DND-41 (cell line): ENCODE measurements at regions not wholly inside any gene's neighbourhood (a gene's known extent, or its start where the extent isn't known, plus 50 kb on each side); places are given as distances from the start of the nearest gene placed in this dataset.

ENCODE experiments used
- EZH2 ChIP-seq: IDR thresholded peaks from 3 replicates; pipeline ENCODE4 v1.6.1; 2012; ENCODE audit warnings: borderline replicate concordance, low read depth, mild to moderate bottlenecking, moderate library complexity, low read length, inconsistent platforms; ENCODE audit not compliant: severe bottlenecking
- TF ChIP-seq, protein P1 (sequence below): IDR thresholded peaks from 2 replicates; pipeline ENCODE4 v1.5.1; 2012; ENCODE audit warnings: borderline replicate concordance, low read length, moderate library complexity, mild to moderate bottlenecking; ENCODE audit not compliant: poor library complexity, severe bottlenecking; ENCODE audit errors: extremely low read depth

- TF ChIP-seq, protein P1, sequence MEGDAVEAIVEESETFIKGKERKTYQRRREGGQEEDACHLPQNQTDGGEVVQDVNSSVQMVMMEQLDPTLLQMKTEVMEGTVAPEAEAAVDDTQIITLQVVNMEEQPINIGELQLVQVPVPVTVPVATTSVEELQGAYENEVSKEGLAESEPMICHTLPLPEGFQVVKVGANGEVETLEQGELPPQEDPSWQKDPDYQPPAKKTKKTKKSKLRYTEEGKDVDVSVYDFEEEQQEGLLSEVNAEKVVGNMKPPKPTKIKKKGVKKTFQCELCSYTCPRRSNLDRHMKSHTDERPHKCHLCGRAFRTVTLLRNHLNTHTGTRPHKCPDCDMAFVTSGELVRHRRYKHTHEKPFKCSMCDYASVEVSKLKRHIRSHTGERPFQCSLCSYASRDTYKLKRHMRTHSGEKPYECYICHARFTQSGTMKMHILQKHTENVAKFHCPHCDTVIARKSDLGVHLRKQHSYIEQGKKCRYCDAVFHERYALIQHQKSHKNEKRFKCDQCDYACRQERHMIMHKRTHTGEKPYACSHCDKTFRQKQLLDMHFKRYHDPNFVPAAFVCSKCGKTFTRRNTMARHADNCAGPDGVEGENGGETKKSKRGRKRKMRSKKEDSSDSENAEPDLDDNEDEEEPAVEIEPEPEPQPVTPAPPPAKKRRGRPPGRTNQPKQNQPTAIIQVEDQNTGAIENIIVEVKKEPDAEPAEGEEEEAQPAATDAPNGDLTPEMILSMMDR = no peak
- TF ChIP-seq EZH2 = no peak
These were observed 117.0 kb upstream of the KCNJ16 start for GRCh38 chr17:69958063-69958462.
